Gastroesophageal sphincter (tissue), 4 donors: ENCODE measurements at regions not wholly inside any gene's neighbourhood (a gene's known extent, or its start where the extent isn't known, plus 50 kb on each side); places are given as distances from the start of the nearest gene placed in this dataset.

Experiments used
- ATAC-seq: fragments of 150-250 bp; one replicate; pipeline ENCODE4 v1.9.1; 2016; ENCODE audit warnings: mild to moderate bottlenecking, moderate library complexity
- H3K27ac ChIP-seq, 4 donors: fragments of 200-600 bp; sonication (generic) in 3 of 4; 1 replicate in 3 of 4; 2 replicates in 1 of 4; pipeline ENCODE4 v1.5.1; 2016 to 2019
- H3K27me3 ChIP-seq: fragments of 200-600 bp; sonication (generic); one replicate; pipeline ENCODE4 v1.5.1; 2019
- H3K36me3 ChIP-seq, 2 donors: fragments of 200-600 bp; sonication (generic); one replicate each; pipeline ENCODE4 v1.5.1; 2019; ENCODE audit warnings: control low read depth in 1 of 2
- H3K4me1 ChIP-seq, 3 donors: fragments of 200-600 bp; sonication (generic); 1 replicate in 2 of 3; 2 replicates in 1 of 3; pipeline ENCODE4 v1.5.1; 2016 to 2019; ENCODE audit warnings: control low read depth in 2 of 3
- H3K4me3 ChIP-seq, 2 donors: fragments of 200-600 bp; sonication (generic); one replicate each; pipeline ENCODE4 v1.5.1; 2019; ENCODE audit warnings: mild to moderate bottlenecking in 1 of 2, moderate library complexity in 1 of 2
- H3K9me3 ChIP-seq, 3 donors: fragments of 200-600 bp; sonication (generic); one replicate each; pipeline ENCODE4 v1.5.1; 2017 to 2019; ENCODE audit warnings: control low read depth in 2 of 3
- EP300 ChIP-seq: sonication (generic); formaldehyde crosslinking; IDR thresholded peaks from one replicate; pipeline ENCODE4 v1.6.1; 2017; ENCODE audit warnings: antibody characterized with exemption, mild to moderate bottlenecking
- POLR2A ChIP-seq, 2 donors: fragments of 450-650 bp; IDR thresholded peaks; one replicate each; pipeline ENCODE4 v1.6.1; 2017; ENCODE audit warnings: antibody characterized with exemption in 2 of 2, mild to moderate bottlenecking in 2 of 2, moderate library complexity in 1 of 2
- POLR2AphosphoS5 ChIP-seq: sonication (generic); formaldehyde crosslinking; IDR thresholded peaks from one replicate; pipeline ENCODE4 v1.6.1; 2017; ENCODE audit warnings: antibody characterized with exemption
- WGBS, 2 donors: methylation state at CpG; one replicate each; pipeline ENCODE4 v1.1.5; 2018; ENCODE audit warnings: low coverage in 1 of 2; 5-methylcytosine and 5-hydroxymethylcytosine counted together
- TF ChIP-seq, protein P1 (sequence below), 4 experiments: fragments of 200-600 bp in 2 of 4; fragments of 450-650 bp in 2 of 4; sonication (generic) in 1 of 4; IDR thresholded peaks; one replicate each; pipeline ENCODE4 v1.5.1; 2017 to 2019; ENCODE audit warnings: antibody characterized with exemption in 4 of 4, mild to moderate bottlenecking in 2 of 4, moderate library complexity in 2 of 4

DNA sequence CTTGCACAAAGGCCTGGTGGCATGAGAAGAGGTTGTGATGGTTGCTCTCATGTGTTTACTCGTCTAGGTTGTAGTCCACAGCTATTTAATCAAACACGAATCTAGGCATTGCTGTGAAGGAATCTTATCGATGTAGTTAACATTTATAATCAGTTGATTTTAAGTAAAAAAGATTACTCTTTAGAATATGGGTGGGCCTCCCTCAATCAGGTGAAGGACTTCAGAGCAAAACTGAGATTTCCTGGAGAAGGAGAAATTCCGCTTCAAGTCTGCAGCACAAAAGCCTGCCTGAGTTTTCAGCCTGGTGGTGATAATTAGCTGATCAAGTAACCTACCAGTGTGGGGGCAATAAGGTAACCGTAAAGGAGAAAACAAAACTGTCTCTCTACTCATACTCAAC, 523.6 kb downstream of the GRIN2A start:
- TF ChIP-seq POLR2A (IDR thresholded peaks at IDR 0.05) = no peak
- TF ChIP-seq POLR2AphosphoS5 = no peak
- no peak for TF ChIP-seq EP300
- TF ChIP-seq, protein P1, sequence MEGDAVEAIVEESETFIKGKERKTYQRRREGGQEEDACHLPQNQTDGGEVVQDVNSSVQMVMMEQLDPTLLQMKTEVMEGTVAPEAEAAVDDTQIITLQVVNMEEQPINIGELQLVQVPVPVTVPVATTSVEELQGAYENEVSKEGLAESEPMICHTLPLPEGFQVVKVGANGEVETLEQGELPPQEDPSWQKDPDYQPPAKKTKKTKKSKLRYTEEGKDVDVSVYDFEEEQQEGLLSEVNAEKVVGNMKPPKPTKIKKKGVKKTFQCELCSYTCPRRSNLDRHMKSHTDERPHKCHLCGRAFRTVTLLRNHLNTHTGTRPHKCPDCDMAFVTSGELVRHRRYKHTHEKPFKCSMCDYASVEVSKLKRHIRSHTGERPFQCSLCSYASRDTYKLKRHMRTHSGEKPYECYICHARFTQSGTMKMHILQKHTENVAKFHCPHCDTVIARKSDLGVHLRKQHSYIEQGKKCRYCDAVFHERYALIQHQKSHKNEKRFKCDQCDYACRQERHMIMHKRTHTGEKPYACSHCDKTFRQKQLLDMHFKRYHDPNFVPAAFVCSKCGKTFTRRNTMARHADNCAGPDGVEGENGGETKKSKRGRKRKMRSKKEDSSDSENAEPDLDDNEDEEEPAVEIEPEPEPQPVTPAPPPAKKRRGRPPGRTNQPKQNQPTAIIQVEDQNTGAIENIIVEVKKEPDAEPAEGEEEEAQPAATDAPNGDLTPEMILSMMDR (IDR thresholded peaks at IDR 0.05) = no peak
- no peak for ATAC-seq
- Histone ChIP-seq H3K4me3 (no peak overlapping the region), H3K27ac (no peak overlapping the region), H3K27me3 (peaks cover 14% of the 10 kb centered on the region), H3K9me3 (no peaks in the 10 kb centered on the region), H3K4me1 (no peaks in the 10 kb centered on the region), H3K36me3 (no peaks in the 10 kb centered on the region)
- WGBS, 2 donors = 72 to 73% methylated on average over 5 of the region's 5 CpGs

GRCh38 chr16:9660898-9661297, 521.3 kb downstream of the GRIN2A start:
- H3K4me3 ChIP-seq = no peak overlapping the region
- ATAC-seq = no peak
- no peak overlapping the region for H3K27ac ChIP-seq
- no peaks in the 10 kb centered on the region for H3K36me3 ChIP-seq
- TF ChIP-seq POLR2AphosphoS5 (no peak), POLR2A (IDR thresholded peaks at IDR 0.05) (no peak), EP300 (no peak)
- TF ChIP-seq, protein P1 (IDR thresholded peaks at IDR 0.05) = no peak
- H3K27me3 ChIP-seq = peaks cover 14% of the 10 kb centered on the region
- WGBS, 2 donors = 77 to 78% methylated on average over 5 to 6 of the region's 6 CpGs
- H3K4me1 ChIP-seq = no peaks in the 10 kb centered on the region
- no peaks in the 10 kb centered on the region for H3K9me3 ChIP-seq

- Histone ChIP-seq H3K27ac (no peak overlapping the region), H3K4me3 (no peak overlapping the region), H3K36me3 (no peaks in the 10 kb centered on the region), H3K9me3 (no peaks in the 10 kb centered on the region), H3K27me3 (peaks cover 14% of the 10 kb centered on the region), H3K4me1 (no peaks in the 10 kb centered on the region)
- ATAC-seq = no peak
- WGBS, 2 donors = 44 to 51% methylated on average over 7 to 10 of the region's 10 CpGs
- no peak for TF ChIP-seq POLR2AphosphoS5
- TF ChIP-seq, protein P1 (IDR thresholded peaks at IDR 0.05) = no peak
- no peak for TF ChIP-seq EP300
- TF ChIP-seq POLR2A (IDR thresholded peaks at IDR 0.05) = no peak
Measured at GRCh38 chr16:9661336-9662017, 520.8 kb downstream of the GRIN2A start.

DNA sequence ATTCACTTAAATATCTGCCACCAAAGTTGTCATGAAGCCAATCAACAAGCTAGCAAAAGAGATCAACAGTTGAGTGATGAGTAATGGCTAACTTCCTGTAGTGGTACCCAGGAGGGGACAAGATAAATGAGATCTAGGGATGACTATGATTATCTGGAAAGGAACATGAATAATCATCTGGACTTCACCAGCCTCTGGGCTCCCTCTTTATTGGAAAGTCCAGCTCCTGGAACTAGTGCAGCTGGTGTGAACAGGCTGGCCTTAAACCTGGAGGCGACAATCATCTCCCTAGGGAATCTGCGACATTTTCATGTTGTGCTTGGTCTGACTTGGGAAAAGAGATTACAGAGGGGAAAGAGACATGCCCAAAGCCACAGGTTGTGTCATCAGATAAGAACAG, 518.6 kb downstream of the GRIN2A start:
- no peak for ATAC-seq
- Histone ChIP-seq H3K27ac (no peak overlapping the region), H3K4me1 (no peaks in the 10 kb centered on the region), H3K4me3 (no peak overlapping the region), H3K9me3 (no peaks in the 10 kb centered on the region), H3K36me3 (no peaks in the 10 kb centered on the region), H3K27me3 (peaks cover 10% of the 10 kb centered on the region)
- 90% methylated on average over 2 of the region's 2 CpGs; no CpG with 5 or more reads in 1 of the 2 donors for WGBS, 2 donors
- TF ChIP-seq POLR2A (IDR thresholded peaks at IDR 0.05) = no peak
- TF ChIP-seq POLR2AphosphoS5 = no peak
- TF ChIP-seq, protein P1 (IDR thresholded peaks at IDR 0.05) = no peak
- TF ChIP-seq EP300 = no peak

DNA sequence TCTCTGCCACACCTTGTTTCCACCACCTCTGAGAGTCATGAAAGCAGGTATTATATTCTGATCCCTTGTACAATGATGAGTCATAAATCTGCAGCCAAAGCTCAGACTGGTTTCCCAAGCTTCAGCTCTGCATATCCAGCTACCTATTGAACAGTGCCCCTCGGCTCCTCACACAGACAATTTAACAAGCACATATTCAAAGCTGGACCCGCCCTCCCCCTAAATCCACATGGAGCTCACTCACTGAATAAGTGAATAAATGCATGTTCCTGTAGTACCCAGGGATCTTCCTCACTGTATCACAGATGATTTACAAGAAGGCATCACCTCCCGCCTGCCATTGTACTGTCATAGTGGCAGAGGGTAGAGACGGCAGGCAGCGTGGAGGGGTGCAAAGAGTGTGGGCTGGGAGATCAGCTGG, 516.4 kb downstream of the GRIN2A start:
- no peak for TF ChIP-seq EP300
- TF ChIP-seq POLR2A (IDR thresholded peaks at IDR 0.05) = no peak
- TF ChIP-seq, protein P1 (IDR thresholded peaks at IDR 0.05) = no peak
- no peak for TF ChIP-seq POLR2AphosphoS5
- no peak overlapping the region for H3K27ac ChIP-seq
- H3K4me1 ChIP-seq = no peaks in the 10 kb centered on the region
- no peaks in the 10 kb centered on the region for H3K27me3 ChIP-seq
- H3K4me3 ChIP-seq = no peak overlapping the region
- no peaks in the 10 kb centered on the region for H3K9me3 ChIP-seq
- 69 to 75% methylated on average over 3 to 5 of the region's 5 CpGs for WGBS, 2 donors
- no peaks in the 10 kb centered on the region for H3K36me3 ChIP-seq
- ATAC-seq = no peak
